A549 (cell line): ENCODE measurements at regions not wholly inside any gene's neighbourhood (a gene's known extent, or its start where the extent isn't known, plus 50 kb on each side); places are given as distances from the start of the nearest gene placed in this dataset.

Experiments used
- CBX8 ChIP-seq: fragments of 200-600 bp; sonication (generic); IDR thresholded peaks from 2 replicates; pipeline ENCODE4 v1.6.1; 2016
- EP300 ChIP-seq, 2 experiments: fragments of >200 bp; sonication (Bioruptor Twin); formaldehyde crosslinking; IDR thresholded peaks; 2 replicates in 1 of 2; 3 replicates in 1 of 2; pipeline ENCODE4 v1.6.1; 2016 to 2017
- MAFK ChIP-seq: fragments of 450-650 bp; IDR thresholded peaks from 2 replicates; pipeline ENCODE4 v1.6.1; 2014; ENCODE audit not compliant: partially characterized antibody
- MAX ChIP-seq: IDR thresholded peaks from 2 replicates; pipeline ENCODE4 v1.6.1; 2012
- MAZ ChIP-seq: fragments of 150-350 bp; IDR thresholded peaks from 2 replicates; pipeline ENCODE4 v1.6.1; 2014; ENCODE audit warnings: antibody characterized with exemption, low read depth, low read length, borderline replicate concordance
- POLR2A ChIP-seq: IDR thresholded peaks from 2 replicates; pipeline ENCODE4 v1.6.1; 2012; ENCODE audit warnings: mild to moderate bottlenecking, low read length
- REST ChIP-seq: fragments of 200-600 bp; sonication (generic); IDR thresholded peaks from 2 replicates; pipeline ENCODE4 v1.6.1; 2016; ENCODE audit warnings: antibody characterized with exemption, mild to moderate bottlenecking, moderate library complexity
- SMC3 ChIP-seq: fragments of >200 bp; sonication (Bioruptor Twin); formaldehyde crosslinking; IDR thresholded peaks from 3 replicates; pipeline ENCODE4 v1.6.1; 2018; ENCODE audit warnings: inconsistent platforms
- ZC3H11A ChIP-seq: fragments of 450-650 bp; IDR thresholded peaks from 2 replicates; pipeline ENCODE4 v1.6.1; 2014; ENCODE audit warnings: antibody characterized with exemption, mild to moderate bottlenecking
- ZFP36 ChIP-seq: fragments of 450-650 bp; IDR thresholded peaks from 2 replicates; pipeline ENCODE4 v1.6.1; 2014; ENCODE audit warnings: borderline replicate concordance; ENCODE audit not compliant: partially characterized antibody
- TF ChIP-seq, protein P1 (sequence below): fragments of >200 bp; sonication (Bioruptor Twin); formaldehyde crosslinking; IDR thresholded peaks from 3 replicates; pipeline ENCODE4 v1.5.1; 2016

- TF ChIP-seq MAZ (no peak), ZC3H11A (no peak), MAX (no peak), POLR2A (no peak), SMC3 (no peak), EP300 (IDR thresholded peaks at IDR 0.05) (no peak), REST (no peak), ZFP36 (no peak), CBX8 (no peak), MAFK (no peak)
- TF ChIP-seq, protein P1, sequence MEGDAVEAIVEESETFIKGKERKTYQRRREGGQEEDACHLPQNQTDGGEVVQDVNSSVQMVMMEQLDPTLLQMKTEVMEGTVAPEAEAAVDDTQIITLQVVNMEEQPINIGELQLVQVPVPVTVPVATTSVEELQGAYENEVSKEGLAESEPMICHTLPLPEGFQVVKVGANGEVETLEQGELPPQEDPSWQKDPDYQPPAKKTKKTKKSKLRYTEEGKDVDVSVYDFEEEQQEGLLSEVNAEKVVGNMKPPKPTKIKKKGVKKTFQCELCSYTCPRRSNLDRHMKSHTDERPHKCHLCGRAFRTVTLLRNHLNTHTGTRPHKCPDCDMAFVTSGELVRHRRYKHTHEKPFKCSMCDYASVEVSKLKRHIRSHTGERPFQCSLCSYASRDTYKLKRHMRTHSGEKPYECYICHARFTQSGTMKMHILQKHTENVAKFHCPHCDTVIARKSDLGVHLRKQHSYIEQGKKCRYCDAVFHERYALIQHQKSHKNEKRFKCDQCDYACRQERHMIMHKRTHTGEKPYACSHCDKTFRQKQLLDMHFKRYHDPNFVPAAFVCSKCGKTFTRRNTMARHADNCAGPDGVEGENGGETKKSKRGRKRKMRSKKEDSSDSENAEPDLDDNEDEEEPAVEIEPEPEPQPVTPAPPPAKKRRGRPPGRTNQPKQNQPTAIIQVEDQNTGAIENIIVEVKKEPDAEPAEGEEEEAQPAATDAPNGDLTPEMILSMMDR, result no peak
These were observed 51.5 kb upstream of the FOXN3 start for GRCh38 chr14:89468566-89468965.
